Astrocyte (in vitro differentiated cells and primary cell): ENCODE measurements at regions not wholly inside any gene's neighbourhood (a gene's known extent, or its start where the extent isn't known, plus 50 kb on each side); places are given as distances from the start of the nearest gene placed in this dataset.

Experiments used
- DNase-seq: peaks from one replicate; pipeline ENCODE4 v3.0.0-alpha.2; 2010; ENCODE audit warnings: low read depth
- FAIRE-seq: peaks from 2 replicates; lab custom pipeline; 2011; peaks lifted over from hg19 to GRCh38; lab: Jason Lieb, UNC
- H2AFZ ChIP-seq: 2 replicates; pipeline ENCODE4 v1.6.0; 2012; ENCODE audit warnings: low read depth, low read length, inconsistent platforms
- H3K27ac ChIP-seq: 2 replicates; pipeline ENCODE4 v1.5.1; 2011; ENCODE audit warnings: low read depth, low read length, inconsistent platforms
- H3K27me3 ChIP-seq: 2 replicates; pipeline ENCODE4 v1.6.0; 2011; ENCODE audit warnings: low read length, inconsistent platforms; ENCODE audit not compliant: insufficient read depth
- H3K36me3 ChIP-seq: 2 replicates; pipeline ENCODE4 v1.5.1; 2011; ENCODE audit warnings: low read length, inconsistent platforms; ENCODE audit not compliant: insufficient read depth
- H3K4me1 ChIP-seq: 2 replicates; pipeline ENCODE4 v1.5.1; 2011; ENCODE audit warnings: low read length, inconsistent platforms; ENCODE audit not compliant: insufficient read depth
- H3K4me2 ChIP-seq: 2 replicates; pipeline ENCODE4 v1.6.0; 2012; ENCODE audit warnings: low read length, inconsistent platforms
- H3K4me3 ChIP-seq: 2 replicates; pipeline ENCODE4 v1.5.1; 2011; ENCODE audit warnings: low read depth, mild to moderate bottlenecking, low read length, inconsistent platforms; ENCODE audit not compliant: insufficient read depth
- H3K79me2 ChIP-seq: 2 replicates; pipeline ENCODE4 v1.6.0; 2012; ENCODE audit warnings: mild to moderate bottlenecking, low read length, inconsistent platforms; ENCODE audit not compliant: insufficient read depth
- H3K9ac ChIP-seq: 2 replicates; pipeline ENCODE4 v1.6.0; 2012; ENCODE audit warnings: mild to moderate bottlenecking, low read length, inconsistent platforms
- H3K9me3 ChIP-seq: 2 replicates; pipeline ENCODE4 v1.5.1; 2012; ENCODE audit warnings: low read depth, mild to moderate bottlenecking, low read length, inconsistent platforms; ENCODE audit not compliant: insufficient read depth
- H4K20me1 ChIP-seq: 2 replicates; pipeline ENCODE4 v1.6.0; 2012; ENCODE audit warnings: low read length, inconsistent platforms; ENCODE audit not compliant: insufficient read depth
- H3K27ac Mint-ChIP-seq: one replicate; pipeline ENCODE4 v1.8.0; 2021; ENCODE audit warnings: mild to moderate bottlenecking, mixed read lengths; ENCODE audit not compliant: unreplicated experiment
- H3K27me3 Mint-ChIP-seq: one replicate; pipeline ENCODE4 v1.8.0; 2021; ENCODE audit warnings: low read depth, mixed read lengths; ENCODE audit not compliant: unreplicated experiment
- H3K36me3 Mint-ChIP-seq: one replicate; pipeline ENCODE4 v1.8.0; 2021; ENCODE audit warnings: low read depth, mixed read lengths; ENCODE audit not compliant: unreplicated experiment
- H3K4me1 Mint-ChIP-seq: one replicate; pipeline ENCODE4 v1.8.0; 2021; ENCODE audit warnings: low read depth, mixed read lengths; ENCODE audit not compliant: unreplicated experiment
- H3K4me3 Mint-ChIP-seq: one replicate; pipeline ENCODE4 v1.8.0; 2021; ENCODE audit warnings: mild to moderate bottlenecking, moderate library complexity, mixed read lengths; ENCODE audit not compliant: unreplicated experiment
- H3K9me3 Mint-ChIP-seq: one replicate; pipeline ENCODE4 v1.8.0; 2021; ENCODE audit warnings: mild to moderate bottlenecking, mixed read lengths; ENCODE audit not compliant: unreplicated experiment
- EZH2 ChIP-seq: IDR thresholded peaks from 2 replicates; pipeline ENCODE4 v1.6.1; 2012; ENCODE audit warnings: mild to moderate bottlenecking, low read length, inconsistent platforms; ENCODE audit not compliant: insufficient read depth
- TF ChIP-seq, protein P1 (sequence below): IDR thresholded peaks from 2 replicates; pipeline ENCODE4 v1.5.1; 2011; ENCODE audit warnings: low read depth, mild to moderate bottlenecking, inconsistent platforms, low read length, moderate library complexity; ENCODE audit not compliant: insufficient read depth

DNA sequence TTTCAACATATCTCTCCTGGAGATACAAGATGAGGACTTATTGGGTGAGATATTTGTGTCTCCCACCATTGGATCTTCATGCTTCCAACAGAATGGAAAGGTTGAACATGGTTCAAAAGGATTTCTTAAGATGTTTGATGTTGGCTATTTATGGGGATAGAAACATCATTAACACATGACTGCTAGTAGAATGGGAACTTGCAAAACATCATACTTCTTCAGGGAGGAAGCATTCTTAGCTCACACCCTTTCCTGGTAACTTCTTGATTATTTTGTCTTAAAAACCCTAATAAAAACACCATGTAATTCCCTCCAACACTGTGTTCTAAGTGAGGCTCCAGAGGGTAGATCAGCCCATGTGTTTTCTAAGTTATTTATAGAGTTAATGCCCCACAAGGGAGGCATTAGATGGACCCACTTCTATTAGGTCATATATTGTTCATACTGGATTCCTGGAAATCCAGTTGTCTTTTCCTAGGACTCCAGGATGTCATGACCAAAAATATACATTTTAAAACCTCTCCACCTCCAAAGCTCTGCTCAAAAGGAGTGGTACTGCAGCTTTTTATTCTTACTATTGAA lies 95.8 kb downstream of the FOXD1 start:
- H3K4me3 ChIP-seq, result no peak overlapping the region
- H4K20me1 ChIP-seq, result no peaks in the 10 kb centered on the region
- no peak overlapping the region for H3K27ac Mint-ChIP-seq
- TF ChIP-seq, protein P1, sequence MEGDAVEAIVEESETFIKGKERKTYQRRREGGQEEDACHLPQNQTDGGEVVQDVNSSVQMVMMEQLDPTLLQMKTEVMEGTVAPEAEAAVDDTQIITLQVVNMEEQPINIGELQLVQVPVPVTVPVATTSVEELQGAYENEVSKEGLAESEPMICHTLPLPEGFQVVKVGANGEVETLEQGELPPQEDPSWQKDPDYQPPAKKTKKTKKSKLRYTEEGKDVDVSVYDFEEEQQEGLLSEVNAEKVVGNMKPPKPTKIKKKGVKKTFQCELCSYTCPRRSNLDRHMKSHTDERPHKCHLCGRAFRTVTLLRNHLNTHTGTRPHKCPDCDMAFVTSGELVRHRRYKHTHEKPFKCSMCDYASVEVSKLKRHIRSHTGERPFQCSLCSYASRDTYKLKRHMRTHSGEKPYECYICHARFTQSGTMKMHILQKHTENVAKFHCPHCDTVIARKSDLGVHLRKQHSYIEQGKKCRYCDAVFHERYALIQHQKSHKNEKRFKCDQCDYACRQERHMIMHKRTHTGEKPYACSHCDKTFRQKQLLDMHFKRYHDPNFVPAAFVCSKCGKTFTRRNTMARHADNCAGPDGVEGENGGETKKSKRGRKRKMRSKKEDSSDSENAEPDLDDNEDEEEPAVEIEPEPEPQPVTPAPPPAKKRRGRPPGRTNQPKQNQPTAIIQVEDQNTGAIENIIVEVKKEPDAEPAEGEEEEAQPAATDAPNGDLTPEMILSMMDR, result no peak
- TF ChIP-seq EZH2, result no peak
- H3K27me3 Mint-ChIP-seq, result peaks cover 18% of the 10 kb centered on the region
- no peak overlapping the region for H3K9ac ChIP-seq
- no peak overlapping the region for H3K27ac ChIP-seq
- H3K36me3 ChIP-seq, result no peaks in the 10 kb centered on the region
- no peak overlapping the region for H3K4me2 ChIP-seq
- peaks cover 4% of the 10 kb centered on the region for H3K36me3 Mint-ChIP-seq
- DNase-seq (no peak), FAIRE-seq (no peak)
- H3K27me3 ChIP-seq, result no peaks in the 10 kb centered on the region
- H3K4me1 Mint-ChIP-seq, result peaks cover 7% of the 10 kb centered on the region
- no peaks in the 10 kb centered on the region for H3K4me1 ChIP-seq
- H3K9me3 ChIP-seq, result peaks cover 6% of the 10 kb centered on the region
- H2AFZ ChIP-seq, result no peak overlapping the region
- peaks cover 29% of the 10 kb centered on the region for H3K9me3 Mint-ChIP-seq
- no peaks in the 10 kb centered on the region for H3K79me2 ChIP-seq
- no peak overlapping the region for H3K4me3 Mint-ChIP-seq

DNA sequence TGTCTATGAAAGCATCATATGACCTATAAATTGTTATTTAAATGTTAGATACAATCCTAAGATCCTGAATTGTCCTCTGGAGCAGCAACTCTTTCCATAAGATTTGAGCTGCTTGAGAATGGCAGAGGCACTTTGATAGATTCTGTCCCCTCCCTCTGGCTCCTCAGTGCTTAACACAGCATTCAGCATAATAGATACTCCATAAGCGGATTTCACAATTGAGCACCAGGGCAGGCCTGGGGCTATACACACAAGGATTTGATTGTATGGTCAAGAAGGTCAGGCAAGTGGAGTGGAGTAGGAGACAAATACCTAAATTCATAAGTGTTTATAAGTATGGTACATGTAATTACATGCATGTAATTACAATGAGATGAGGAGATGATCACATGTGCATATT lies 96.3 kb downstream of the FOXD1 start:
- H3K36me3 ChIP-seq, result no peaks in the 10 kb centered on the region
- Mint-ChIP-seq H3K4me1 (peaks cover 7% of the 10 kb centered on the region), H3K9me3 (peaks cover 34% of the 10 kb centered on the region), H3K27me3 (peaks cover 13% of the 10 kb centered on the region), H3K36me3 (peaks cover 4% of the 10 kb centered on the region), H3K27ac (no peak overlapping the region), H3K4me3 (no peak overlapping the region)
- FAIRE-seq (no peak), DNase-seq (no peak)
- H2AFZ ChIP-seq, result no peak overlapping the region
- no peak overlapping the region for H3K27ac ChIP-seq
- no peak overlapping the region for H3K9ac ChIP-seq
- H3K4me1 ChIP-seq, result no peaks in the 10 kb centered on the region
- no peak overlapping the region for H3K4me3 ChIP-seq
- TF ChIP-seq, protein P1, result no peak
- TF ChIP-seq EZH2, result no peak
- H3K79me2 ChIP-seq, result no peaks in the 10 kb centered on the region
- H3K27me3 ChIP-seq, result no peaks in the 10 kb centered on the region
- H3K9me3 ChIP-seq, result peaks cover 6% of the 10 kb centered on the region
- no peaks in the 10 kb centered on the region for H4K20me1 ChIP-seq
- no peak overlapping the region for H3K4me2 ChIP-seq

DNA sequence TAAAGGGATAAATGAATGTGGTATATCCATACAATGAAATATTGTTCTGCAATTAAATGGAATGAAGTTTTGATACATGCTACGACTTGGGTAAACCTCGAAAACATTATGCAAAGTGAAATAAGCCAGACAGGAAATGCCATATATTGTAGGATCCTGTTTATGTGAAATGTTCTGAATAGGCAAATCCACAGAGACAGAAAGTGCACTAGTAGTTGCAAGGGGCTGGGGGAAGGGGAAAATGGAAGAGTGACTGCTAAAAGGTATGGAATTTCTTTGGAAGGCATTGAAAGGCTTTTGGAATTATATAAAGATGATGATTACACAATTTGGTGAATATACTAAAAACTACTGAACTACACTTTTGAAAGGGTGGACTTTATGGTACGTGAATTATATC lies 97.0 kb downstream of the FOXD1 start:
- Histone ChIP-seq H3K4me1 (no peaks in the 10 kb centered on the region), H3K27ac (no peak overlapping the region), H3K36me3 (no peaks in the 10 kb centered on the region), H3K4me2 (no peak overlapping the region), H3K4me3 (no peak overlapping the region), H3K9me3 (peaks cover 6% of the 10 kb centered on the region), H4K20me1 (no peaks in the 10 kb centered on the region), H3K9ac (no peak overlapping the region), H3K27me3 (no peaks in the 10 kb centered on the region), H2AFZ (no peak overlapping the region), H3K79me2 (no peaks in the 10 kb centered on the region)
- DNase-seq (no peak), FAIRE-seq (no peak)
- Mint-ChIP-seq H3K4me3 (no peak overlapping the region), H3K27me3 (peaks cover 13% of the 10 kb centered on the region), H3K27ac (no peak overlapping the region), H3K4me1 (peaks cover 7% of the 10 kb centered on the region), H3K9me3 (peaks cover 34% of the 10 kb centered on the region), H3K36me3 (peaks cover 4% of the 10 kb centered on the region)
- TF ChIP-seq EZH2, result no peak
- TF ChIP-seq, protein P1, result no peak
